Activated T-cell treated with anti-CD3 and anti-CD28 coated beads, Interleukin-2, amount 50 U/mL, for 1 hour (primary cell): ENCODE measurements at regions not wholly inside any gene's neighbourhood (a gene's known extent, or its start where the extent isn't known, plus 50 kb on each side); places are given as distances from the start of the nearest gene placed in this dataset.
"Not testable (repeated sequence)": the region's sequence is repeated elsewhere in the genome, so short reads cannot be mapped to it uniquely, and the experiment has no call there.

Experiments
- DNase-seq: peaks from one replicate; pipeline ENCODE4 v3.0.0-alpha.2; 2020

GRCh38 chr4:141543176-141543575 is 93.2 kb upstream of the IL15 start:
- no peak for DNase-seq

GRCh38 chr4:141543706-141544105 is 92.7 kb upstream of the IL15 start:
- no peak for DNase-seq

- no peak for DNase-seq
Measured at GRCh38 chr4:141548791-141549190, 87.6 kb upstream of the IL15 start.

GRCh38 chr4:141560056-141560455 is 76.3 kb upstream of the IL15 start:
- DNase-seq, result no peak

- no peak for DNase-seq
Measured at GRCh38 chr4:141562649-141563048, 73.7 kb upstream of the IL15 start.

GRCh38 chr4:141563723-141564122 is 72.7 kb upstream of the IL15 start:
- DNase-seq, result no peak

GRCh38 chr4:141564961-141565360 is 71.4 kb upstream of the IL15 start:
- not testable (repeated sequence) for DNase-seq

GRCh38 chr4:141565379-141566089 is 70.8 kb upstream of the IL15 start:
- DNase-seq, result no peak

- DNase-seq, result no peak
Measured at GRCh38 chr4:141567326-141567915, 69.0 kb upstream of the IL15 start.

- no peak for DNase-seq
Measured at GRCh38 chr4:141569141-141569540, 67.2 kb upstream of the IL15 start.

- no peak for DNase-seq
Measured at GRCh38 chr4:141570290-141570689, 66.1 kb upstream of the IL15 start.

GRCh38 chr4:141571362-141571761 is 65.0 kb upstream of the IL15 start:
- DNase-seq, result no peak

GRCh38 chr4:141571793-141572192 is 64.6 kb upstream of the IL15 start:
- DNase-seq, result no peak

GRCh38 chr4:141573678-141574077 is 62.7 kb upstream of the IL15 start:
- no peak for DNase-seq

GRCh38 chr4:141575884-141576283 is 60.5 kb upstream of the IL15 start:
- DNase-seq, result no peak

GRCh38 chr4:141576585-141577110 is 59.7 kb upstream of the IL15 start:
- no peak for DNase-seq

GRCh38 chr4:141578451-141578850 is 57.9 kb upstream of the IL15 start:
- no peak for DNase-seq

GRCh38 chr4:141580523-141580922 is 55.9 kb upstream of the IL15 start:
- DNase-seq, result no peak
